ENCODE measurements at regions not wholly inside any gene's neighbourhood (a gene's known extent, or its start where the extent isn't known, plus 50 kb on each side); places are given as distances from the start of the nearest gene placed in this dataset.

DNA sequence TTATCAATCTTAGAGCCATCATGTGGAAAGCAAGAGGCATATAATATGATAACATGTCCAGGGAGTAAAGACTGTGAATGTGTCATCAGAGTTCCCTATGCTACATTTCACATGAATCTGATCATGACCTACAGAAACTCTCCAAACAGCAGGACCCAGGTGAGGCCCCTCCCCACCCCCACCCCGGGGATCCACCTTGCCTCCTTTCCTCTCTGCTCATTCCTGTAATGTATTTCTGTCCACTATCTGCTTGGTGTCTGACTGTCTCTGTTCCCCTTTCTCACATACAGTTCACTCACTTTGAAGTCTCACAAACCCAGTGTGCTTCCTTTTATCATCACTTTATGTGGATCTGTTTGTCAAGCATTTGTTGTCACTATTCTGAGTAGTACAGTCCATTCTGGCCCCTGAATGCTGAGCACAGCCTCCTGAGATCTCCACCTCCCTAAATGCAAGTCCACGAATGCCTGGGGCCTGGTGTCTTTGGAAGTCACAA is 76.4 kb upstream of the SMARCA2 start:
- H3K4me3 Mint-ChIP-seq (ENCODE audit: unreplicated experiment) = no peak overlapping the region
- H3K4me1 Mint-ChIP-seq (ENCODE audit: unreplicated experiment) = no peaks in the 10 kb centered on the region
- peaks cover 2% of the 10 kb centered on the region for H3K27me3 Mint-ChIP-seq (ENCODE audit: unreplicated experiment)
- TF ChIP-seq, protein P1, sequence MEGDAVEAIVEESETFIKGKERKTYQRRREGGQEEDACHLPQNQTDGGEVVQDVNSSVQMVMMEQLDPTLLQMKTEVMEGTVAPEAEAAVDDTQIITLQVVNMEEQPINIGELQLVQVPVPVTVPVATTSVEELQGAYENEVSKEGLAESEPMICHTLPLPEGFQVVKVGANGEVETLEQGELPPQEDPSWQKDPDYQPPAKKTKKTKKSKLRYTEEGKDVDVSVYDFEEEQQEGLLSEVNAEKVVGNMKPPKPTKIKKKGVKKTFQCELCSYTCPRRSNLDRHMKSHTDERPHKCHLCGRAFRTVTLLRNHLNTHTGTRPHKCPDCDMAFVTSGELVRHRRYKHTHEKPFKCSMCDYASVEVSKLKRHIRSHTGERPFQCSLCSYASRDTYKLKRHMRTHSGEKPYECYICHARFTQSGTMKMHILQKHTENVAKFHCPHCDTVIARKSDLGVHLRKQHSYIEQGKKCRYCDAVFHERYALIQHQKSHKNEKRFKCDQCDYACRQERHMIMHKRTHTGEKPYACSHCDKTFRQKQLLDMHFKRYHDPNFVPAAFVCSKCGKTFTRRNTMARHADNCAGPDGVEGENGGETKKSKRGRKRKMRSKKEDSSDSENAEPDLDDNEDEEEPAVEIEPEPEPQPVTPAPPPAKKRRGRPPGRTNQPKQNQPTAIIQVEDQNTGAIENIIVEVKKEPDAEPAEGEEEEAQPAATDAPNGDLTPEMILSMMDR (IDR thresholded peaks at IDR 0.05) = no peak
- H3K27ac Mint-ChIP-seq (ENCODE audit: unreplicated experiment) = no peak overlapping the region
- no peaks in the 10 kb centered on the region for H3K36me3 Mint-ChIP-seq (ENCODE audit: unreplicated experiment)
- no peak for DNase-seq (ENCODE audit: extremely low spot score, unreplicated experiment)
- H3K9me3 Mint-ChIP-seq (ENCODE audit: unreplicated experiment) = no peaks in the 10 kb centered on the region

DNA sequence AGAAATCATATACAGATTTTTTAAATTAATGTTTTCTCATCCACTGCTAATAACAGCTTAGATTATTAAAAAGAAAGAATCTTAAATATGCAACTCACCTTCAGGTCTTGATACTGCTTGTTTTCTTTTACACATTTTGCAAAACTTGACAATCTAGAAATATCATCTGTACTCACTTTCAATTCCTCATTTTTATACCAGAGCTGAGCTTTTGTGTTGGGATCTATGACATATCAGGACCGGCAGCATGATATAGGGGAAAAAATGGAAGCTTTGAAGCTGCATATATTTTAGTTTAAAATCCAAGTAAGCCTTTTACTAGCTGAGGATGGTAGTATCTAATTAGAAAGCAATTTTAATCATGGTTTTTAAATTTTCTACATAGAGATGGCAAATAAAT is 75.7 kb upstream of the SMARCA2 start:
- H3K36me3 Mint-ChIP-seq (ENCODE audit: unreplicated experiment) = no peaks in the 10 kb centered on the region
- no peak overlapping the region for H3K4me3 Mint-ChIP-seq (ENCODE audit: unreplicated experiment)
- H3K9me3 Mint-ChIP-seq (ENCODE audit: unreplicated experiment) = no peaks in the 10 kb centered on the region
- no peak for DNase-seq (ENCODE audit: extremely low spot score, unreplicated experiment)
- peaks cover 2% of the 10 kb centered on the region for H3K27me3 Mint-ChIP-seq (ENCODE audit: unreplicated experiment)
- H3K4me1 Mint-ChIP-seq (ENCODE audit: unreplicated experiment) = no peaks in the 10 kb centered on the region
- no peak overlapping the region for H3K27ac Mint-ChIP-seq (ENCODE audit: unreplicated experiment)
- TF ChIP-seq, protein P1 (IDR thresholded peaks at IDR 0.05) = no peak

DNA sequence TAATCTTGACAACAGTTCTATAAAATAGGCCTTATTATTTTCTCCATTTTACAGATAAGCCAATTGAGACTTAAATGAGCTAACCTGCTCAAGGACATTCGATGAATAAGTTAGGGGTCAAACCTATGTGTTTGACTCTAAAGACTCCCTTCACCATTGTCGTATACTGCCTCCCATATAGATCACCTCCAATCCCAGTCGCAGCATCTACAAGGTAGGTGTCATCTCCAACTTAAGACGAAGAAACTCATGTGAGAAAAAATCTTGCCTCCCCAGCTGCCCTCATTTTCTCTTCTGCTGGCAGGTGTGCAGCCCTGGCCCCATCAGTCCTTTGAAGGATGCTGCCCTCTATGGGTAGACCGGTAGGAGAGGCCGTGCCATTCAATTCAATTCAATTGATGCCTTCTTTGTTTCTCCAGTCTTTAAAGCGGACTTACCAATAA is 75.2 kb upstream of the SMARCA2 start:
- Mint-ChIP-seq H3K9me3 (ENCODE audit: unreplicated experiment) (no peaks in the 10 kb centered on the region), H3K4me1 (ENCODE audit: unreplicated experiment) (no peaks in the 10 kb centered on the region), H3K4me3 (ENCODE audit: unreplicated experiment) (no peak overlapping the region), H3K27ac (ENCODE audit: unreplicated experiment) (no peak overlapping the region), H3K36me3 (ENCODE audit: unreplicated experiment) (no peaks in the 10 kb centered on the region), H3K27me3 (ENCODE audit: unreplicated experiment) (peaks cover 2% of the 10 kb centered on the region)
- TF ChIP-seq, protein P1 (IDR thresholded peaks at IDR 0.05) = peak; percentile 48
- no peak for DNase-seq (ENCODE audit: extremely low spot score, unreplicated experiment)

DNA sequence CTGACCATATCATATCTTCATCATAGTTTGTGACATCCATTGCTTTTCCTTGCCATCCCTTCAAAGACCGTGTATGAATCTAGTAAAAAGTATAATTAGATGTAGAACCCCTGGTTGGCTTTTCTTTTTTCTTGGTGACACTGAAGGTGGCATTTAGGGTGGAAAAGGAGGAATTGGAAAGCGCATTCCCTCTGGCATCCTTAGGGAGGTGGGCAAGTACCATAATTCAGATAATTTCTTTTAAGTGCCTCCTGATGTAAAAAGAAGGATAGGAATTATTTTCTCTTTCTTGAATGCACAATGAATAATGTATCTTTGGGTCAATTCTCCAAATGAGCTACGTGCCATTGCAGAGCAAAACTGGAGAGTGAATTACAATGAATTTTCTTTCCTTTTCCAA is 73.2 kb upstream of the SMARCA2 start:
- Mint-ChIP-seq H3K4me3 (ENCODE audit: unreplicated experiment) (no peak overlapping the region), H3K36me3 (ENCODE audit: unreplicated experiment) (no peaks in the 10 kb centered on the region), H3K27ac (ENCODE audit: unreplicated experiment) (no peak overlapping the region), H3K27me3 (ENCODE audit: unreplicated experiment) (peaks cover 2% of the 10 kb centered on the region), H3K9me3 (ENCODE audit: unreplicated experiment) (no peaks in the 10 kb centered on the region), H3K4me1 (ENCODE audit: unreplicated experiment) (no peaks in the 10 kb centered on the region)
- no peak for DNase-seq (ENCODE audit: extremely low spot score, unreplicated experiment)
- TF ChIP-seq, protein P1 (IDR thresholded peaks at IDR 0.05) = peak; percentile 37

DNA sequence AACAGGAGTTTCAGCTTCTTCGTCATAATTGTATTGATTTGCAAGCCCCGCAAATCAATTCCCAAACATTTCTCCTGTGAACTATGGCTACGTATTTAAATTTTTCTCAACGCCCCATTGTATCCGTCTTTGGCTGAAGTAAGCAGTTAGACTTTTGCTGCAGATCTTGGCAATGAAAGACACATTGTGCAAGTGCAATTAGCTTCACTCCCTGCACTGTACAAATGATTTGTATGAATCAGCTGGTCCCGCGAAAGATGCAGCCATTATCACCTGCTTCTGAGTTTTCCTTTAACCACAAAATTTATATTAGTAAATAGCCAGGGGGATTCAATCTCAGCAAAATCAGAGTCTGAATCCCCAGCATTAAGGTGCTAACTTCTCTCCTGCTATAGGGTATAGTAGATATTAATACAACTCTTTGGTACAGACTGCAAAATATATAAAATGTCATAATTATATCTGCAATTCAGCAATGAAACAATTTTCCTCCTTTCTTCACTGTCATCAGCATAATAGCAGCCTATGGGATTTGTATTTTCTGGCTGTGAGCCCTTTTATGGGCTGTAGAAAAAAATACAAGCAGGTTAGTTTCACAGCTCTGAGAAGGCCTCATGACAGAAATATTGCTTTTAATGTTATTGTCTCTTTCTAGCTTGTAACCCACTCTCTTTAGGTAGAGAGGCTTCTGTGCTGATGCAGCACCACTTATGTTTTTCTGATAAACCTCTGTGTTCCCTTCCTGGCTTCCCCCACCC is 68.4 kb upstream of the SMARCA2 start:
- Mint-ChIP-seq H3K4me3 (ENCODE audit: unreplicated experiment) (no peak overlapping the region), H3K4me1 (ENCODE audit: unreplicated experiment) (no peaks in the 10 kb centered on the region), H3K36me3 (ENCODE audit: unreplicated experiment) (no peaks in the 10 kb centered on the region), H3K27ac (ENCODE audit: unreplicated experiment) (no peak overlapping the region), H3K9me3 (ENCODE audit: unreplicated experiment) (no peaks in the 10 kb centered on the region), H3K27me3 (ENCODE audit: unreplicated experiment) (no peaks in the 10 kb centered on the region)
- TF ChIP-seq, protein P1 (IDR thresholded peaks at IDR 0.05) = no peak
- DNase-seq (ENCODE audit: extremely low spot score, unreplicated experiment) = no peak

Data from osteocyte (in vitro differentiated cells).